ENCODE measurements at regions not wholly inside any gene's neighbourhood (a gene's known extent, or its start where the extent isn't known, plus 50 kb on each side); places are given as distances from the start of the nearest gene placed in this dataset.

DNA sequence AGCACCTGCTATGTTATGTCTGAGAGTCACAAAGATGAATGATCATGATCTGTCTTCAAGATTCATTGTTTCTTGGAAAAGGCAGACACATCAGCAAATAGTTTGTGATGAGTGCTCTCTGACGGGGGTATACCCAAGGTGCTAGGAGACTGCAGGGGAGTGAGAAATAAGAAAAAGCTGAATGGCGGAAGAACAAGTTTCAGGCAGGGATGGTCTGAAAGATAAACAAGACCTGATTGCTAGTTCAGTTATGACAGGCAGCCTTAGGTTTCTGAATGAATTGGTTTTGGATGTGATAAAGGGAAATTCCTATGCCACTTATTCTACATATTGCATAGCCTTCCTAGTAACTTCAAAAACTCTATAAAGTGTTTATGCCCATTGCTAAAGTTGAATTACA lies 327.0 kb upstream of the DKK2 start:
- TF ChIP-seq EZH2phosphoT487 (conservative IDR thresholded peaks at IDR 0.05; ENCODE audit: low read length) = no peak
- no peak for TF ChIP-seq CTCF (IDR thresholded peaks at IDR 0.05; ENCODE audit: insufficient read depth, low read length, poor library complexity, severe bottlenecking)

Measured in SU-DHL-6 (cell line).